GOT3 (cell line): ENCODE measurements at regions not wholly inside any gene's neighbourhood (a gene's known extent, or its start where the extent isn't known, plus 50 kb on each side); places are given as distances from the start of the nearest gene placed in this dataset.

Source experiments
- DNase-seq: peaks from one replicate; lab custom pipeline; 2025; ENCODE audit warnings: mixed read lengths; lab: John Stamatoyannopoulos, UW

DNA sequence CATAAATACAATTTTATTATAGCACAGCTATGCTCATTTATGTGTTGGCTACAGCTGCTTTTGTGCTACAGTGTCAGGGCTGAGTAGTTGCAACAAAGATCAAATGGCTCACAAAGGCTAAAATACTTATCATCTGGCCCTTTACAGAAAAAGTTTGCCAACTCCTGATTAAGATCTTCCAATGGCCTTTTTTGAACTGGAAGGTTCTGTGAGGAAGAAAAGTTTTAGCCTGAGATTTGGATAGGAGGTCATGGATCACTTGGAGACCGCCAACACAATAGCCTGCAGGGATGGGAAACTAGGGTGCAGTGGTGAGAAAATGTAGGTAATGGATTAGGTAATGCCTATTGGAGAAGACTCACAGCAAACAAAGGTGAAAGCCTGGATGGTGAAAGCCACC lies 169.8 kb downstream of the NOC3L start:
- no peak for DNase-seq

DNA sequence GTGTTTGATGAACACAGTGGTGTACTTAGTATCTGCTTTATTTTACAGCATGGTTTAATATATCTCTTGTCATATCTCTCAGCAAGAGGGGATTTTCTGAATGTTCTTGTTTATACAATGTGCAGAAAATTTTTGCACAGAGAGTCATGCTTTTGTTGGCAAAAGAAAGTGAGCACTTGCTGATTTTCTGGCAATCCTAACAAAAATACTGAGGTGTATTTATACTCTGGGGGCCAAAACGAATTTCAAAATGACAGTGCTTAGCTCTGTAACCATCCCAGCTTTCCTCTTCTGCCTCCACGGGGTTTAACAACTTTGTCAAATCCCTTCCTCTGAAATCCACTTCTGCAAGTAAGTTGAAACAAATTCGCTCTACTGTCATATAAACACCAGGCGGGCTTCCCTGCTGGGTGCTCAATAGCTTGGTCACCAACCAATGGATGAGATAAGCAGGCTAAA lies 169.2 kb downstream of the NOC3L start:
- no peak for DNase-seq

DNA sequence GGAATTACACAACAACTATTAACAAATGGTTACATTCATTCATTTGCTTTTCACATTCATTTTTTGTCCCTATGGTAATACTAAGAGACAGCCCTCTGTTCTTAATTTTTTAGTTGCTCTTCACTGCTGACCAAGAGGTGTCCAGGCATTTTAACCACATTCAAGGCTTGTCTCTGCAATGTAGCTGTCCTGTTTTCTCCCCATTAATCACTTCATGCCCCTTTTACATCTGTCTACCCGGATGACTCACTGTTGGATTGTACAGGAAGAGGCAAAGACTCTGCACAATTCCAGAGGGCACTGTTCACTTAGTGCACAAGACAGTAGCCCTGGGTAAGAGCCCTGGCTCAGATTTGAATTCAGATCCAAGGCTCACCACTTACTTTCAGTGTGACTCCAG lies 168.5 kb downstream of the NOC3L start:
- no peak for DNase-seq

DNA sequence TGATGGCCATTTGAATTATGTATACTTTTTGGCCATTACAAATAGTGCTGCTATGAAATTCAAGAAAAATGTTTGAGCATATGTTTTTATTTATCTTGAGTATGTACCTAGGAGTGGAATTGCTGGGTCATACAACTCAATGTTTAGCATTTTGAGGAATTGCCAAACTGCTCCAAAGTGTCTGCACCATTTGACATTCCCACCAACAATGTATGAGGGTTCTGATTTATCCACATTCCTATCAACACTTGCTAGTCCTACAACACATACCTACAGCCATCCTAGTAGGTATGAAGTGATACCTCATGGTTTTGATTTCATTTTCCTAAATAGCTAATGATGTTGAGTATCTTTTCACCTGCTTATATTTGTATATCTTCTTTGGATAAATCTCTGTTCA lies 165.5 kb downstream of the NOC3L start:
- no peak for DNase-seq

DNA sequence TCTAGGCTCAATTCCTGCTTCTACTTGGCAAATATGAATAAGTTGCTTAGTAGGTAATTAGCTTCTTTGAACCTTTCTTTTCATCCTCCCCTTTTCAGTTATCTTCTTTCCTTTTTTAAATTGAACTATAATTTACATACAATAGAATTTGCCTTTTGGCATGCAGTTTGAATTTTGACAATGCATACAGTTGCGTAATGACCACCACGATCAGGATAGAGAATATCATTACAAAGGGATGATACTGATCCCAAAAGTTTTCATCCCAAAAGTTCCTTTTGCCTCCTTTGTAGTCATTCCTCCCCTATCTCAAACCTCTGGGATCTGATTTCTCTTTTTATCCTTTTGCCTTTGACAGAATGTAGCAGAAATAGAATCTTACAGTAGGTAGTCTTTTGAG lies 164.4 kb downstream of the NOC3L start:
- no peak for DNase-seq

DNA sequence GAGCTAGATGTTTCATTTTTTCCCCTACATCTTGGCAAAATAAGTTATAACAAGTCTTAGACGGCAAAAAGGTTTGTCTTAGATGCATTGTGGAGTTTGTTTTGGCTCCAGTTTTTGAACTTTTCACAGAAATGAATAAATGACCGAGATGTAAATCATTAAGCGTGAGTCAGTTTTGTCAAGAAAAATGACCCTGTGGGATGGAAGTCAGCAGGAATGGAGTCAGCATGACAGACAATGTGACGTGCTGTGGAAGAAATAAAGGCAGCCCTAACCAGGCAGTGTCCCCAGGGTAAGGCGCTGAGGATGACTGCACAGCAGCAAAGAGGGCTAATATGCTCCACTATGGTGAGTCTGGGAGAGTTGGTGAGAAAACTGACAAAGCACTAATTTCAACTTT lies 163.2 kb downstream of the NOC3L start:
- no peak for DNase-seq

DNA sequence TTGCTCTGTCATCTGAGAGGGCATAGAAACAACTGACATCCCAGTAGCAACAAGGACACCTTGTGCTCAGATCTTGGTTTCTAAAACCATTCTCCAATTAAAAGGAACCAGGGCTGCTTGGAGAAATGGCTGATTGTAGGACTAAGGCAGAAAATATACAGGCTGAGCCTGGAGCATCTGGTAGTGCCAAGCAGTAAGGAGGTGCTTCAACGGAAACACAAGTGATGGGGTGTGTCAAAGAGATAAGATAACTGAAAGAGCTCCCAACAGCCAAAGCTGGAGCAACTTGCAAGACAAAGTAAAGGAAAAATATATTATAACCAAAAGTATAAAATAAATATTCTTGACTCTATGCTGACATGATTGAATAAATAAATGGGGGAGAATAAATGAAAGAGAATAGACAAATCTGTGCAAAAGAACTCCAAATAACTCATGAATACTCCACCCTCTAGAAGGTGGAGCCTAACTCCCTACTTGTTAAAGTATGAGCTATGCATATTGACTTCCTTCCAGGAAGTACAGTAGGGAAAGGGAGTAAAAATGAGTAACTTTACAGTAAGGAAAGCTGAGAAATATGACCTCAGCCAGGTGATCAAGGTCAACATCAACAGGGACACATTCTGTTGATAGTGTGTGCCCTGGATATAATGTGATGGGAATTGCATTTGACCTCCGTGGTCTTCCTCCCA lies 162.4 kb downstream of the NOC3L start:
- DNase-seq = no peak

DNA sequence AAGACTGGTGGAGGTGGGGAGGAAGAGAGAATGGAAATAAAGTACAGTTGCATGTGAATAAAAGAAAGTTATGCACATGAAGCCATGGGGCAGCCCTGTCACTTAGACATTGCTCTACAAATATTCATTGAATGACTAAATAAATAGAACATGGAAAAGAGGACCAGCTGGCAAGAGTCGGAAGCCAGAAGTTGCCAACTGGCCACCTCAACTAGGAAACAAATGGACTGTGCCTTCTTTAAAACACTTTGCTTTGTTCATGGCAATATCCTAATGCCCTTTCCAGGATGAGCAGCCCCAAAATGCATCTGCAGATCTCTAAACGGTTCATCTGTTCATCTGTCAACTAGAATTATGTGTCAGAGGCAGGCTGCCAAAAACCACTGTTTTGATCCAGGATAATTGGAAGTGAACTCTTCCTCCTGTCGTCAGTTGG lies 157.3 kb downstream of the NOC3L start:
- DNase-seq = no peak

DNA sequence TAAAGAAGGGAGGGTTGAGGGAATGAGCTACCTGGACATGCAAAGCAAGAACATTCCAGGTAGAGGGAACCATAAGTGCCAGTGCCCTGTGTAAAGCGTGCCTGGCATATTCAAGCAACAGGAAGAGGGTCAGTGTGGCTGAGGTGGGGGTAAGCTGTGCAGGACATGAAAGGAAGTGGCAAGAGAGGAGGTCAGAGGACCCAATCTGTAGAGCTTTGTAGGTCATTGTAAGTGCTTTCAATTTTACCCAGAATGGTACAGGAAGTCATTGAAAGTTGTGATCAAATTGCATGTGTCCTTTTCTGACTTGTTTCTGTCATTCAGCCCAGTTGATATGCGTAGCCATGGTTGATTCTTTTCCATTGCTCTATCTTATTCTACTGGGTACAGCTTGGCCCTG lies 156.6 kb downstream of the NOC3L start:
- DNase-seq = no peak

DNA sequence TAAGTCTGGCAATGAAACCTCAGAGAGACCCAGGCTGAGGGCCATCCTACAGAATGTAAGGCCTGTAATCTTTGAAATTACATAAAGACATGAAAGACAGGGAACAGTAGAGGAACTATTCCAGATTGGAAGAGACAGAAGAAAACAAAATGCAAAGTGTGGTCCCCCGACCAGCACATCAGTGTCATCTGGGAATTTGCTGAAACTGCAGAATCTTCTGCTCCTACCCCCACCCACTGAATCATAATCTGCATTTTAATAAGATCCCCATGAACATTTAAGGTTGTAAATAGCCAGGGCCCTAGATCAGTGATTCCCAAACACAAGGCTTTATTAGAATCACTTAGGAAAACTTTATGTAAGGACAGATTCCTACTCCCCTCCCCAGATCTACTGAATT lies 154.4 kb downstream of the NOC3L start:
- DNase-seq = no peak

DNA sequence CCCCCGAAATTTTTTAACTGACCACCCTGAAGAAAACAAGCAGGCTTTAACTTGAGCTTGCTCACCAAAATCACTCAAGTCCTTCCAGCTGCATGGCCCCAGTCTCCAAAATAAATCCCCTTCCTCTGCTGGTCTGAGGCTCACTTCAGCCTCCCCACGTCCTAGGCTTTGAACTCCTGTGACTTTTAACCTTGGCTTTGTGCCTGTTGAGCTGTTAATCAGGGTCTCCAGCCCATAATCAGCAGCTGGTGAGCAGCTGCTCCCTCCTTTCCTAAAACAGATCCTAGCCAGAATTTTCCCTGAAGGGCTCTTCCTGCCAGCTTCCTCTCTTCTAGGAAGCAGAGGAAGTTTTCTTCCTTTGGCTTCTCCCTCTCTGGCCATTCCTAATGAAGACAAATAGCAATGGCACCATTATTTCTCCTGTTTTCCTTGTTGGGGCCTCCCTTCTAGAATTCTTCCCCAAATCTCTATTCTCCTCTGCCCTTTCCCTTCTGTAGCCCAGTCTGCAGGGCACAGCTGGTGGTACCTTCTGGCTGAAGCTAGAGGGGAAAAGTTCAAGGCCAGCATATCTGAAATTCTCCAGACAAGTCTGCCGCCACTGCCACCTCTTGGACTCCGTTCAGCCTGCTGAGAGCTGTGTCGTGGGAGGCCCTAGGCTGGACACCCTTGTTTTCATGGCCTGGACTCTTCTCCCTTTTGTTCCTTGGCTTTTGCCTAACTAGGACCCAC lies 152.1 kb downstream of the NOC3L start:
- DNase-seq = no peak

DNA sequence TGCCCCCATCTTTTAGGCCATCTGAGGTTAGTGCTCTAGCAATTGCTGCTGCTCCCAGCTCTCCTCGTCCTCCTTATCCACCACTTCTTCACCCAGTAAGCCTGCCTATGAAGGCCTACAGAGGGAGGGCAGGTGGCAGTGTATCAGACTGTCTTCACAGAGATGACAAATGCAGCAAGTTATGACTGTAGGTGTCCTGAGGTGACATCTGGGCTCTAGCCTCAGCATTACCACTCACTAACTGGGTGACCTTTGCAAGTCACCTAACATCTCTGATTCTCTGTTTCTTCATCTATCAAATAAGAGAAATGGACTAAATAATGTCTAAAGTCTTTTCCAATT lies 151.6 kb downstream of the NOC3L start:
- DNase-seq = no peak

DNA sequence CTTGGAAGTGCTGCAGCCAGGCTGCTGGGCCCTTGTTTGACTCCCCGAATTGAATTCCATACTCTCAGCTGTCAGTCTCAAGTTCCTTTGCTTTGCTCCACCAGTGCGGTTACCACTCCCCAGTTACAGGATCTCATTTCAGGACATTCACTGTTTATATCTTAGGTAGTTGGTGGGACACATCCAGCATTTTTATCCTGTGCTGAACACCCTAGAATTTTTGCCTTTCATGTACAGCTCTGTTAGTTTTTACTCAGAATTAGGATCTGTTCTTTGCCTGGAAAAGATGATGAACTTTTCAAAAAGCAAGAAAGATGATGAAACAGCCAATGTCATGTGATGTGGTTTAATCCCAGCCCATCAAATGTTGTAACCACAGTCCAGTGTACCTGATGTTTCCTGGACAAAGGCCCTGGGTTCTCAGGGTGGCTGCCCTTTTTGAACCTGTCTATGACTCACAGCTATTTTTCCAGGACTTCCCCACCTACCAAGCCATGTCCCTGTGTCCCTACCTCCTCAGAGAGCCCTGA lies 149.7 kb downstream of the NOC3L start:
- no peak for DNase-seq

DNA sequence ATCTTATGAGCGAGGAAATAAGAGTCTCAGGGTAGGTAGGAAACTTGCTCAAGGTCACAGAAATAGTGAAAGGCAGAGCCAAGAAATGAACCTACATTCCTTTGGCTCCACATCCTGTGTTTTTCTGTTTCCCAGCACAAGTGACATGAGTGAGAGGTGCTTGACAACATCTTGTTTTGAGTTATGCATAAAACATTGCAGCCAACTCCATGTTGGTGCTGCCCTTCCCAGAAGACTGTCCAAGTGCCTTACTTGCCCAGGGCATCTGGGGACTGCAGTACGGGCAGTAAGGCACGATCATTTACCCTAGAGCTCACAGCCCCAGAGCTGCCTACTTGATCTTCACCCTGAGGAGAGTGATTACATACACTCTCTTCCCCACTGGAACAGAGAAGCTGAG lies 148.8 kb downstream of the NOC3L start:
- DNase-seq = no peak

DNA sequence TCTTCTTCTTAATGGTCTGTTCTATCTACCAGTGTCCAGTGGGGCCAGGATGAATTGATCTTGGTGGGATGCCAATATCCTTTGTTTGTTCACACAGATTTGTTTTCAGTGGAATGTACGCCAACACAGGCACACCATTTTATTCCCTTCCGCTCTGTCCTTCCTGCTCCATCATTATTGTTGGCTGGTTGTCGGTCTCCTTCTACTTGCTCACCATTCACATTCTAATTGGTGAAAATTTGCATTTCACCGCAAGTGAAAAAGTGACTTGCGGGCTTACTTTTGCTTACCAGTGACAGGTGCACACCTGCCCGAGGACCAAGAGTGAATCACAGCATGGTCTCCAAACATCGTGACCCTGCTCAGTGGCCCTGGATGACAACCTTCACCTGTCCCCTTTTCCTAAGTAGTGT lies 148.3 kb downstream of the NOC3L start:
- no peak for DNase-seq

DNA sequence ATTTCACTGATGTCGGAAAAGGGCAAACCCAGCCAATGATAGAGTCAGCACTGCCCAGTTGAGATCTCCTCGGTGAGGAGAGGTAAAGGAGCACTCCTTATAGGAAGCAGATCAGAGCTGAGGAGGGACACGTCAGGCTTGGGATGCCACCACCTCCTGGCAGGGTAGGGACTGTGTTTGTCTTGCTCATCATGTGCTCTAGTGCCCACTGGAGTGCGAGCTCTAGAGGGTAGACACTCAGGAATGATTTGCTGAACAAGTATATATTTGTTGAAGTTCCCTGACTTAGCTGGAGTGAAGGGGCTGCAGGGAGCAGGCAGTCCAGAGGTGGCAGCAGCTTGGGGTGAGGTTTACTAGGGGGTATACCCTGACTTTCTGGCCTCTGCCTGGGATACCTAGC lies 146.5 kb downstream of the NOC3L start:
- no peak for DNase-seq

DNA sequence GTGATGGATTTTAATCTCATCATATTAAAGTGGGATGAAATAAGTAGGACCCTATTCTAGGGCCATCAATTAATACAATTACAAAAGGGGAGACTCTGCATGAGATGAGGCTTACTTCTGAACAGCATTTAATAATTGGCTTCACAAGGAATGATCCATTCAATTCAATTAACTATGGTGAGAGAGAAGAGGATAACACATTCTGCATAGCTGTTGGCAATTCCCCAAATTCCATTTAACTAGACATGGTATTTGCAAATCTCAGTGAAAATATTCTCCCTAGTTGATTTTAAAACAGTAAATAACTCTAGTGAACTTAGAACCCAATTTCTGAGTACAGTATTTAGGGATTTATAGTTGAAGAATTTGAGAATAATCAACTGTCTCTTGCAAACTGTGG lies 145.3 kb downstream of the NOC3L start:
- no peak for DNase-seq

DNA sequence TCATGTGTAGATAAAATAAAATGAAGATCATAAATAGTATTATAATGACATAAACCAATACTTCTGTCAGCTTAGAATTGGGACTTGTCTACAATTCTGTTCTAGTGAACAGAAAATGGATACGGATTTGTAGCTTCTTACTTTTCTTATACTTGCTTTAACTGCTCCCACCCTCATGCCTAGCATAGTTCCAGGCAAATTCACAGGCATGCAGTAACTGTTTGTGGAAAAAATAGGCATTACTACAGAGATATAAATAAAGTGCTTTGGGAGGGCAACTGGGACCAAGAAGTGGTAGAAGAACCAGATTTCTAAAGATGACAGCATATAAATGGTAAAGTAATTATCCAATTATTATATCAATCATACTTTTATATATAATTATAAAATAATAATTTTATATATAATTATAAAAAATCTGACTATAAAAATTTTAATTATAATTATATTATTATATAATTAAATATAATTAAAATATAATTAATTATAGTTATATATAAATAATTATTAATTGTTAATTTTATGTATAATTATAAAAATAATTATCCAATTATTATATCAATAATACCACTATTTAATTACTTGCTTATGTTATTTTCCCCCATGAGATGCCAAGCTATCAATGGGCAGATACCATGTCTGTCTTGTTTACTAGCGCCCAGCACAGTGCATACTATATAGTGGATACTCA lies 144.1 kb downstream of the NOC3L start:
- DNase-seq = no peak

DNA sequence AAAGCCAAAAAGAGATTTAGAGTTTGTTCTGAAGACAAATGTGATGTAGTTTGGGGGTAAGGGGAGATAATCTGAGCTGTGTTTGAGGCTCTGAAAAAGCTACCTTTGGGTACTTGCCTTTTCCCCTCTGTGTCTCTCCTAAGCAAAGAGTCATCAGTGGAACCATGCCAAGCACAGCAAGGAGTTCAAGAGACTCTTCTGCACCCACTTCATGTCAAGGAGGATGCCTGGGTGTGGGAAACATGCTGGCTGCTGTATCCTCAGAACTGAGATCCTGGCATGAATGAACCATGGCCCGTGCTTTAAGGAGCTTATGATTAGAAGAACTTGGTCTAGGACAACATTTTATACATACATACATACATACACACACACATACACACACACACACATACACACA lies 142.9 kb downstream of the NOC3L start:
- no peak for DNase-seq

DNA sequence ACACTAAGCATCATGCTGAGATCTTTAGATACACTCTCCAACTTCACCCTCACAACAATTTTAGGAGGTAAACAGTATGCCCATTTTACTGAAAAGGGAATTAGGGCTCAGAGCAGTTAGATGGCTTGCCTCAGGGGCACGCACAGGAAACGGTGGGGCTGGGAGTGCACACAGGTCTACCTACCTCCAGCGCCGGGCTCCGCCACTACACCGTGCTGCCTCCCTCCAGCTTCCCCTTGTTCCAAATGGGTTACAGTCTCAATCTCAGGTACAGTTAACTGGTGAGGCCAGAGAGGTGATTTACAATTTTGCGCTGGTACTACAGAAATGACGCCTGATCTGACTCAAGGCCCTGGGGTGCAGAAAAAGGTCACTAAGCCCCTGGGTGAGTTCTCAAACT lies 142.0 kb downstream of the NOC3L start:
- no peak for DNase-seq

DNA sequence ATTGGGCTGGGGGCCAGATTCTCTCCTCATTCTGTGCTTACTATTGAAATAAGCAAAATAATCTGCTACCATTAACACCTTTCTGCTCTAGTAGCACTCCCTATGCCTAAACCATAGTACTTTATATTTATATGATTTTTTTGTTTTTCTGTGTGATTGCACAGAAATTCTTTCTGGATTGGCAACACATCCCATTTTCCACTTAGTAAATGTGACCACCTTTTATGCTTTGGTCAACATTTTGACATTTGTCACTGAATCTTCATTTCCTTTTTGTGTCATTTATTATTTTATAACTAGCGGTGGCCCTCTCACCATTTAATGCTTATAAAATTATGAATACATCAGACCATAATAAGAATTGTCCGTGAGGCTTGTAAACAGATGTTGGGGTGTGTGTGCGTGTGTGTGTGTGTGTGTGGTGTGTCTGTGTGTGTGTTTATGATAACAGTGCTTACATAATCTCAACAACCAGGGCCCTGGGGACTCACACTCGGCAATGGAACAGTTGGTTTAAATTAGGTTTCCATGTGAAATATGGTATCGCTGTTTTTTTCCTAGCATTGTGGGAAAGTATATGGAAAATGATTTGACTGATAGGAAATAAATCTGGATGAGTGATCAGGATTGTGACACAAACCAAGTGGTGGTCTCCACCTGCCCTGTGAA lies 138.9 kb downstream of the NOC3L start:
- DNase-seq = no peak

DNA sequence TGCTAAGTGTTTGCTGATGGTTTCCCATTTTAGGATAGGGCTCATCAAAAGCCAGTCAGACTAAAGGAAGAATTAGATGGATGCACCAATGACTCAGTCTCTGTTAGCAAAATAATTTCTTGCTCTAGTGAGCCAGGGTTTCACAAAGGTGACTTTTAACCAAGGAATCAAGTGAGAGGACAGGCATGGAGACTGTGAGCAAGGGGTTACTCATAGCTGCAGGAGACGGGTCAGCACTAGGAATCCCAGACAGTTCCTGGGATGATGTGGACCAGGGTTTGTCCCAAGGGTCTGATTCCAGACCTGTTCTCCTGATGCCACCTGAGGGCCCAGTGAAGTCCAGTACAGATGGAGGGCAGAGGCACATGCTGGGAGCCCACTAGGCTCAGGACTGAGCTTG lies 138.1 kb downstream of the NOC3L start:
- no peak for DNase-seq

DNA sequence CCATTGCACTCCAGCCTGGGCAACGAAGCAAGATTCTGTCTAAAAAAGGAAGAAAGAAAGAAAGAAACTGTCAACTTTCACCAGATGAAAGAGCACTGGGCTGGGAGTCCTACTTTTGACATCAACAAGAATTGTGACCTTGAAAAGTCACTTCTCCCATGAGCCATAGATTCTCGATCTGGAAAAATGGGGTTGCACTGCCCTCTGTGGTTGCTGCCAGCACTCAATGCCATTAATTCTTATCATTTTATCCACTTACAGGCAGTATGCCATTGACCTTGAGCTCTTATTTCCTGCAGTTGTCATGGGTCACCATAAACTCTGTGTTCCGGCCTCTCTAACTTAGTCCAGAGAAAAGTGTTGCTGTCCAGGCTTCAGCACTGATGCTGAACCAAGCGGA lies 137.2 kb downstream of the NOC3L start:
- no peak for DNase-seq
